Hepatocyte (in vitro differentiated cells): ENCODE measurements at regions not wholly inside any gene's neighbourhood (a gene's known extent, or its start where the extent isn't known, plus 50 kb on each side); places are given as distances from the start of the nearest gene placed in this dataset.

ENCODE experiments used
- CTCF ChIP-seq: fragments of 200-600 bp; sonication (generic); IDR thresholded peaks from 2 replicates; pipeline ENCODE4 v1.5.1; 2016; ENCODE audit warnings: antibody characterized with exemption, mild to moderate bottlenecking; ENCODE audit not compliant: poor library complexity
- EZH2 ChIP-seq: fragments of 200-600 bp; sonication (generic); IDR thresholded peaks from 2 replicates; pipeline ENCODE4 v1.6.1; 2016; ENCODE audit warnings: antibody characterized with exemption, mild to moderate bottlenecking, borderline replicate concordance

GRCh38 chr4:20370274-20370673 is 118.6 kb downstream of the SLIT2 start:
- TF ChIP-seq CTCF (no peak), EZH2 (no peak)
